ENCODE measurements at regions not wholly inside any gene's neighbourhood (a gene's known extent, or its start where the extent isn't known, plus 50 kb on each side); places are given as distances from the start of the nearest gene placed in this dataset.

GRCh38 chr7:18420748-18421147 is 74.8 kb upstream of the HDAC9 start:
- peak; percentile 46 for DNase-seq

DNA sequence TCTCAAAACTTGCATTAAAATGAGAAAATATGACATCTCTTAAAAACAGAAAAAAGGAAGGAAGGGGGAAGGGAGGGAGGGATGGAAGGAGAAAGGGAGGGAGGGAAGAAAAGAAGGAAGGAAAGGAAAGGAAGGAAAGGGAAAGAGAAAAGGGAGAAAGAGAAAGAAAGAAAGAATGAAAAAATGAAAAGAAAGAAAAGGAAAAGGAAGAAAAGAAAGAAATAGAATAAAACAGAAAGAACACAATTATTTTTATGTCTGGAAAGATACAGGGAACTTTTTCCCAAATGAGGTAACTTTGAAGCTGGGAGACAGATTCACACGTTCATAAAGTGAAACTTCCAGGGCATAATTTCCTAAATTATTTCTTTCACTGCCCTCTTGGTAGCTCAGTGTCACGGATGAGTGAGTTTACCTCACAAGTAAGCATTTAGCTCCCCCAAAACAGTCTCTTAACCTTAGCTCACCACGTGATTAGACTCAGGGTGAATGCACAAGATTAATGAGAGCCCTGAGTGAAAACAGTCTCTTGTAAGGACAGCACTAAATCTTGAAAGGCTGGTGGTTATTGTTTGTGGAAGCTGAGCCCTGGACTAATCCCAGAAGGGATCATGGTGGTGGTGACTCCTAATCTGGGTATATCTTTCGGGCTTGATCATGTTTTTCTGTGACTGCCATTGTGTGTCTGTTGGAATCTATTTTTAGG is 74.1 kb upstream of the HDAC9 start:
- peak; percentile 31 for DNase-seq

GRCh38 chr7:18425227-18425626 is 70.3 kb upstream of the HDAC9 start:
- no peak for DNase-seq

- no peak for DNase-seq
These were observed 69.6 kb upstream of the HDAC9 start for GRCh38 chr7:18425838-18426445.

DNA sequence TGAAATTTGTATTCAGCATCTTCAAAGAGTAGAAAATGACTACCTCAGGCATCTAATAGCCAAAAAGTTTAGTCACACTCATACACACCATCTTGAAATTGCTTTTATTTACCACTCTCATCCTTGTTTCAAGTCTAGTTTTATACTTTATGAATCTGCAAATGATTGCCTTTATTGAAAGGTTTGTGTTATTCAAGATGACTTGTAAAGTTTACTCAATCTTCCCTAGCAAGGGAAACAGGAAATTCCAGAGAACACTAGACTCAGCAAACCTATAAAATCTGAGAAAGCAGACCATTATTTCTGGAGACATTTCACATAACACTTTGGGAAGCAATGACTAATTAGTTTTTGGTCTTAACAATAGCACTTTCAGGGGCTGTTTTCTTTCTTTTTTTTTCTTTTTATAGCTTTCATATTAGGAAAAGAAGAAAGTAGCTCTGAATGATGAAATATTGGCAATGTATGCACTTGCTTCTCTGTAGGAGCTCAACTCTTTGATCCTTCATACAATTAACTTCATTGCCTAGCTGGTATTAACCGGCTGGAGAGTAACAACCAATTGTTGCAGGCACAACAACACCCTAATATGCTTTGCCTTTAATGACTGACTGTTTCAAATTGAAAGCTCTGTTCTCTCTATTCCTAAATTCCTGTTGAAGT is 68.9 kb upstream of the HDAC9 start:
- no peak for DNase-seq

GRCh38 chr7:18429547-18429946 is 66.0 kb upstream of the HDAC9 start:
- DNase-seq = no peak

DNA sequence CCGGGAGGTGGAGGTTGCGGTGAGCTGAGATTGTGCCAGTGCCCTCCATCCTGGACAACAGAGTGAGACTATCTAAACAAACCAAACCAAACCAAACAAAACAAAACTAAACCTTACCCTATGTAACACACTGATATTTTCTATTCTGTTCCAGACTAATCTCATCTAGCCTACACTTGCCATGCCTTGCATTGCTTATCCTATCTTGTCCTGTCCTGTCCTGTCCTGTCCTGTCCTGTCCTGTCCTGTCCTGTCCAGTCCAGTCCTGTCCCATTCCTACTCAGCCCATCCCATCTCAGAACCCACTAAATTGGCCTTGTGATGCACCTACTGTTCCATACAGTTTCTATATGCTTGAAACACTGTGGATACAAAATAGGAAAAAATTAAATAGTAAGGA is 64.7 kb upstream of the HDAC9 start:
- no peak for DNase-seq

GRCh38 chr7:18434171-18434570 is 61.4 kb upstream of the HDAC9 start:
- DNase-seq = no peak

GRCh38 chr7:18437101-18437500 is 58.4 kb upstream of the HDAC9 start:
- no peak for DNase-seq

GRCh38 chr7:18440934-18441333 is 54.6 kb upstream of the HDAC9 start:
- DNase-seq = no peak

DNA sequence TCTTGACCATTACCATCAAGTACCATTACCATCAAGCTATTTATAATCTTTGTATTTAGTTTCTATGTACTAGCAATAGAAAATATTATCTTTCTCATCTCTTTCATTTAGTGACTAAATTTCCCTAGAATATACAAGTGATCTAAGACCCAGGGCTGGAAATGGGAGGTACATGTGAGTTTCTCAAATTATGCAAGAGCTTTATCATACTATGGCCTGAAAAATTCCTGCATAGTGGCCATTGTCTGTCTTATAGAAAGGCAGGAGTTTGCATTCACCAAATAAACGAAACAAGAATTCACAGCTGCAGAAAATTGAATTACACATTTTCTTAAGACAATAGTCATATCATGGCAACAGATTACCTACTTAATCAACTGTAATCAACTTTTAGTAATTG is 50.7 kb upstream of the HDAC9 start:
- DNase-seq = no peak

GRCh38 chr7:18445483-18445882 is 50.1 kb upstream of the HDAC9 start:
- no peak for DNase-seq

All from DMS79 (cell line).